ENCODE measurements at regions not wholly inside any gene's neighbourhood (a gene's known extent, or its start where the extent isn't known, plus 50 kb on each side); places are given as distances from the start of the nearest gene placed in this dataset.

- TF ChIP-seq SKIL (IDR thresholded peaks at IDR 0.05; ENCODE audit: low read depth, poor library complexity, severe bottlenecking) (no peak), CEBPB (IDR thresholded peaks at IDR 0.05; ENCODE audit: borderline replicate concordance in 1 of 2, low read depth in 2 of 2, low read length in 2 of 2) (no peak), DPF2 (IDR thresholded peaks at IDR 0.05) (no peak), ELK1 (IDR thresholded peaks at IDR 0.05; ENCODE audit: low read depth, low read length) (no peak), ZSCAN29 (IDR thresholded peaks at IDR 0.05) (no peak)
Measured at GRCh38 chr1:219755234-219755633, 142.3 kb upstream of the ZC3H11B start (continued).

GRCh38 chr1:219754767-219755166 lies 141.9 kb upstream of the ZC3H11B start:
- Histone ChIP-seq H3K9me3 (replicated peaks; ENCODE audit: control insufficient read depth, insufficient read depth, low read length) (no peaks in the 10 kb centered on the region), H3K27ac (ENCODE audit: control insufficient read depth, insufficient read depth) (no peak overlapping the region), H3K9ac (ENCODE audit: control insufficient read depth, insufficient read depth, low read length) (no peak overlapping the region), H4K20me1 (ENCODE audit: control insufficient read depth, insufficient read depth) (no peaks in the 10 kb centered on the region), H3K36me3 (ENCODE audit: control insufficient read depth in 2 of 2, insufficient read depth in 2 of 2, low read length in 1 of 2) (no peaks in the 10 kb centered on the region), H3K4me1 (ENCODE audit: control insufficient read depth, insufficient read depth, low read length) (no peaks in the 10 kb centered on the region), H3K27me3 (replicated peaks in 1 of 2; ENCODE audit: control insufficient read depth in 2 of 2, insufficient read depth in 2 of 2, low read length in 1 of 2) (no peaks in the 10 kb centered on the region; a peak in 1 of 4 replicates), H3K4me3 (no peak overlapping the region), H3K4me2 (ENCODE audit: control insufficient read depth, insufficient read depth) (no peak overlapping the region), H3K79me2 (ENCODE audit: control insufficient read depth, insufficient read depth, low read length) (no peaks in the 10 kb centered on the region), H2AFZ (ENCODE audit: control insufficient read depth, low read depth, low read length) (no peak overlapping the region)
- ATAC-seq (no peak), DNase-seq (ENCODE audit: low read depth, low spot score) (no peak), FAIRE-seq (no peak)
- POLR2A ChIA-PET, result no interaction called here
- SMC1A ChIA-PET (ENCODE audit: uncharacterized antibody, unreplicated experiment), result no interaction called here
- intact Hi-C loops (cut with micrococcal nuclease; ENCODE audit: unreplicated experiment) (no loop called here), in situ Hi-C loops (cut with MboI) (no loop called here)
- no TSS peak for BruUV-seq (replicated peaks)
- WGBS (ENCODE audit: insufficient coverage, insufficient replicate concordance, low lambda C conversion rate, missing lambda C conversion rate), result 0% methylated on average over 2 of the region's 2 CpGs
- no peak for TF ChIP-seq CUX1 (IDR thresholded peaks at IDR 0.05; ENCODE audit: insufficient replicate concordance, low read depth, low read length)
- CTCF ChIA-PET, result no interaction called here
- RAD21 ChIA-PET (ENCODE audit: unreplicated experiment), result no interaction called here

All from GM12878 (cell line).